ENCODE measurements at regions not wholly inside any gene's neighbourhood (a gene's known extent, or its start where the extent isn't known, plus 50 kb on each side); places are given as distances from the start of the nearest gene placed in this dataset.
"Not testable (repeated sequence)": the region's sequence is repeated elsewhere in the genome, so short reads cannot be mapped to it uniquely, and the experiment has no call there.

GRCh38 chr15:39498629-39499028 is 82.2 kb upstream of the THBS1 start:
- DNase-seq = no peak

- no peak for DNase-seq
Observed at GRCh38 chr15:39499042-39499441, 81.8 kb upstream of the THBS1 start.

- DNase-seq = no peak
Observed at GRCh38 chr15:39499681-39500080, 81.2 kb upstream of the THBS1 start.

DNA sequence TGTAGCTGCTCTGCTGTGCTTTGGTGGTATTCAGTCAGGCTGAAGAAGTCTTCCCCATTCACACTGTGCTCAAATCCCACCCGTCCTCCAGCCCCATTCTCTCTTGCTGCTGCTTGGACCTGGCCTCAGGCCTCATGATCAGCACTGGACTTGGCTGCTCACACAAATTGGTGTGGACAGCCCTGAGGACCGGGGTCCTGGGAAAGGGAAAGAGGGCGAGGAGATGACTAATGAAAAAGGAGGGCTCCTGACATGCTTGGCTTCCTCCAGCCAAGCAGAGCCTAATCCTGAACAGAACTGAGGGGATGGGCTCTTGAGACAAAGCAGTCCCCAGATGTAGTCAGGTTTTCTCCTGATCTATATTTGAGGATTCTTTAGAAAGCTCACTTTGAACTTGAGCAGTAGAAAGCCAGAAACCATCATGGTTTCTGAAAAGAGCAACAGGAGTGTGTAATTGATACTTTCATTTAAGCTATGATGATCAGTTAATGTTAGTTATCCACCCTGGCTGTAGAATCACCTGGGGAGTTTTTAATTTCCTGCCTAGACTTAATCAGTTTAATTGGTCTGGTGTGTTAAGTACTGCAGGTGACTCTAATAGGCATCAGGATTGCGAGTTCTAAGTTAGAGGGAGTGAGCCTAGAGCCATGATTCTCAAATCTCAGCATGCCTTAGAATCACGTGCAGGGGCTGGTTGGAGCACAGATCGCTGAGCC is 79.4 kb upstream of the THBS1 start:
- no peak for DNase-seq

DNA sequence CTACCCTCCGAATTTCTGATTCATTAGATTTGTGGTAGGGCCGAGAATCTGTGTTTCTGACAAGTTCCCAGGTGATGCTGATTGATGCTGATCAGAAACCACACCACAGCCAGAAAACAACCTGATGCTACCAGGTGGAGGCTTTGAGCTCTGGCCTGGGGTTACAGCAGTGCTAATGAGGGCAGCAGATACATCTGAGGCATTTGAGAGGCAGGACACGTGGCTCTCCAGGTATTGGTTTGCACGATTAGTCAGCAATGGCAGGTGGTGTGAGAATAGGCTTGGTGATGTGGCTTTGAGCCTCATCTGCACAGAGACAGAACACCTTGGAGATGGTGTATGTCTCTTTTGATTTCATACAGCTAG is 78.8 kb upstream of the THBS1 start:
- no peak for DNase-seq

DNA sequence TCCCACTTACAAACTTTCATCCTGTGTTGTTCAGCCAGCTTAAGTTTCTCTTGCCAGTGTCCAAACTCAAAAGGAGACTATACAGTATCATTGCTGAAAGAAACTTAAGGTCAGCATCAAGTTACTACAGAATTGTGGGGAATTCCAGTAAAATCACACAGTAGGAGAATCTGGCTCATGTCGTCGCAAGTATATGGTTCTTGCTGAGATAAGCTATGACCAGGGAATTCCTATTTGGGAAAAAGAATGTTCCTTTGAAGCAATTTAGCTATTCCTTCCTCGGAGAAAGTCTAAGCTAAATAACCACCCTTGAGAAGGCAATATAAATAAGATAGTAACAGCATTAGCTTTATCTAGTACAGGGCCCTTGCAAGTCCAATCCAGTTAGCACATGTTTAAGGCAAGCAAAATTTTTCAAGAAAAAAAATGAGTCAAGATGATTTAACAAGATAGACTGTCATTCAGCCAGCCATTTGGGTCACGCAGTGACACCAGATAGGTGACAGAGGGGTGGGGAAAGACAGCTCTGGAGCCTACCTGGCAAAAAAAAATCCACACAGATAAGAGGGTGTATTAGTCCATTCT is 78.2 kb upstream of the THBS1 start:
- no peak for DNase-seq

DNA sequence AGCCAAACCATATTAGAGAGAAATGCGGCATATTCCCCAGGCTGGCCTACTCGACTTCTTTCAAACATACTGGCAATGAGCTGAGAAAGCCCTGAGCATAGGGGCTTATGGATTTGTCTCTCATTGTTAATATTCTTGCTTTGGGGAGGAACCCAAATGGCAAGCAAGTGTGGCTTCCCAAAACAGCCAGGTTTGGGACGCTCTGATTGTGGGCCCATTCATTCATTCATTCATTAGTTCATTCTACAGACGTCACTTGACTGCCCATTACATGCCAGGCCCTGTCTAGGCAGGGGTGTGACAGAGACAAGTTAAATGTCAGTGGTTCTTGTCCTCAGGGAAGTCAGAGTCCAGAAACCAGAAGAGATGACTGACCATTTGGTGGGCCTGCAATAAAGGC is 77.4 kb upstream of the THBS1 start:
- no peak for DNase-seq

- no peak for DNase-seq
Observed at GRCh38 chr15:39504808-39505207, 76.1 kb upstream of the THBS1 start.

GRCh38 chr15:39506146-39506545 is 74.7 kb upstream of the THBS1 start:
- DNase-seq = no peak

GRCh38 chr15:39508536-39508935 is 72.3 kb upstream of the THBS1 start:
- DNase-seq = no peak

DNA sequence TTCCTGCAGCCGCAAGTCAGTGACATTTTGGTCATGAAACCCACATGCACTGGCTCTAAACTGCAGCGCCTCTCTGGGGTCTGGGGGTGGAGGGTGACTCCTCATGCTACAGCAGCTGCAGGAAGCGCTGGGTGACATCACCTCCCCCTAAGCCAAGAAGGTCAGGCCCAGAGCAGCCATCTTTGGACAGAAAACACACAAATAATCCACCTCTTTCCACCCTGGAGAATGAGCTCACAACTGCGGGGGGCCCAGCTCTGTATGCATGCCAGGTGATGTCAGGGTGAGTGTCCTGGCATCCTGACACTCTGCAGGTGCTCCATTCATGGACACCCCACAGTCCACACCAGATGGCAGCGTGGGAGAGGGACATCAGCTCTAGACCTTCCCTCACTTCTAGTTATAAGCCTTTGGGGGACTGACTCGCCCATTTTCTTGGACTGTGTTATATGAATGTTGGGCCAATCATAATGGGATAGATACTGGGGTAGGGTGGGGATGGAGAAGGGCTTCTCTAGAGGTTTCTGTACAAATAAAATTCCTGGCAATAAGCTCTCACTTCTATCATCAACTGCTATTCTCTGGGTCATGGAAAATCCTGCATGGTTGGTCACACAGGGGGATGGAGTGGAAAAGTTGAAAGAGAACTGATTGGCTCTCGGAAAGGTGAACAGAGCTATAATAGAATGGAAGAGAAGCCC is 70.7 kb upstream of the THBS1 start:
- DNase-seq = no peak

DNA sequence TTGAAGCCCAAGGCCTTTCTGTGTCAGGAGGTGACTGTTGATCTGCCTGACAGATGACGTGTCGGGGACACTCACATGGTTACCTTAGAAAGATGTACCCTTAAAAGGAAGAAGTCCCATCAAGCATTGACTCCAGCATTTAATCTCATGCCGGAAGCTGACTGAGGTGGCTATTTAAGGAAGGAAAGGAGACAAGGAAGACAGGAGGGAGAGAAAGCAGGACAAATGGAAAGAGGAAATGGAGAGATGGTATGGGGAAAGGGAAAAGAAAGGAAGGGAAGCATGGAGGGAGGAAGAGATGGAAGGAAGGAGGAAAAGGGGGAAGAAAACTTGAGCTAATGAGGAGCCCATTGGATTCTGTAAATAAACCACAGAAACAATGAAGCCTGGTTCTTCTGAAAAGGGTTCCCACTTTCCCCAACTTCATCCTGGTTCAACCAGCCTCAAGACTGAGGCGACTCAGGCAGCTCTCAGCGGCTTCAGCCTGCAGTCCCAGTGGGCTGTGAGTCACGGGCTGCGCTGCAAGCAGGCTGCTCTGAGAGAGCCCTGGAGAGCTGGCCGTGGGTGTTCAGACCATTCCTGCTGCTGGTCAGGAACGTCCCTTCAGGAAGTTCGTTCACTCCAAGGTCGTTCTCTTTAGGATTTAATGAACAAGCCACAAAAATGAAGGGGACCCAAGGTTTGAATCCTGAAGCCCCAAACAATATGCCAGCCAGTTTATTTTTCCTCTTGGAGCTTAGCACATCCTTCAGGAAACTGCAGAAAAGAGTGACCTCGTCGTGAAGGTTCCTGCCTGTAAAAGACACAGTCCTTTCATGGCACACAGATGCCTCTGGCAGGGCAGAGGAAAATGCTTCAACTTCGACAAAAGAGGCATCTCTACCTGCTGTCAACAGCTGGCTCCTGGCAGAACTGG is 69.6 kb upstream of the THBS1 start:
- DNase-seq = no peak

DNA sequence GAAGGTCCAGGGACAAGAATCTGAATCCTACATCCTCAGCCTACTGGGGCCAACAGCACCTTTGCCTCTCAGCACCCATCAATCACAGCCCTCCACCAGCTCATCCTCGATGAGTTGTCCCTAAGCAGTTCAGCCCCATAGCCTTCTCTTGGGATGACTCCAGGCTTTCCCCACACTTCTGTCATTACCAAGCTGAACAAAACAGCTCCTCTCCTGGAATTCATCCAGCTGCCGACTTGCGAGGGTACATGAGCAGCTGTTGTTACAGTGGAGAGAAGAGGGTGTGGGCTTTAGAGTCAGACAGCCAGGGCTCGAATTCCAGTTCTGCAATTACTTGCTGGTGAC is 69.0 kb upstream of the THBS1 start:
- no peak for DNase-seq

GRCh38 chr15:39512643-39513042 is 68.2 kb upstream of the THBS1 start:
- DNase-seq = no peak

DNA sequence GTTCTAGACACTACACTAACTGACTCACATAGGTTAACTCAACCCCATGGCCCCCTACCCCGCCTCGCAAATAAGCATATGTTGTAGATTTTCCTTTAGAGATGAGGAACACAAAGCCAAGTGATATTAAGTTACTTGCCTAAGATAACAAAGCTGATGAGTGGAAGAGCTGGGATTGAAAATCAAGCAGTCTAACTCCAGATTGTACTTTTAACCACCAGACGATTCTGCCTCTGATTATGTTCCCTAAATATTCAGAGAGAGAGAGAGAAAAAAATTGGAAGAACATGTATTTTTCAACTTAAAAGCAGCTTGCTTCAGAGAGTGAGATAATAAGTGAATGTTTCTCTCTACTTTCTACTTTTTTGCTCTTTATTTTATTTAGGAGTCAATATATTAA is 66.9 kb upstream of the THBS1 start:
- DNase-seq = no peak

DNA sequence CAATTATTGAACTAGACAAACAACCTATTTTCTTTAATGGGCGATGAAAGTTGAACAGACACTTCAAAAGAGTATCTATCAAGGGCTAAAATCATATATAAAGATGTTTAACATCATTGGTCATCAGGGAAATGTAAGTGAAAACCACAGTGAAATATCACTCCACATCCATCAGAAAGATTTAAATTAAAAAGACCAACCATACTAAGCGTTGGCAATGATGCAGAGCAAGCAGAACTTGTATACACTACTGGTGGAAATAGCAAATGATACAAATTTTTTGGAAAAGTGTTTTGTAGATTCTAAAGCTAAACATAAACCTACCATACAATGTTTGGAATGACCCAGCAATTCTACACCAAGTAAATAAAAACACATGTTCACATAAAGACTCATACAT is 65.9 kb upstream of the THBS1 start:
- DNase-seq = no peak

DNA sequence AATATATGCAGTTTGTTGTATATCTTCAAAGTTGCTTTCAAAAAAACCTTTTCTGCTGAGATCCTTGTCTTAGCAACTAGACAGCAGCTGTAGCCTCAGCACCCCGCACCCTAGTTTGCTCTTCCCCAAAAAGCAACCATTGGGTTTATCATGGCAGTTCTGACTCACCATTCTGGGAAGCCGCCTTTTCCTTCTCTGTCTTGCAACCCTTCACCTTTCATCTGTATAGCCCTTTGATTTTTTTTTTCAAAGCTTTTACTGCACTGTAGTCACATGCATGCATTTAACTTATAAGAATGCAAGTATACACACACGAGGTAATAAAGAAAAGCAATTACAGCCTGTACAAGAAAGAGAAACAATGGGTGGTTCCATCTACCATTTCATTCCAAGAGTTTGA is 65.1 kb upstream of the THBS1 start:
- DNase-seq = no peak

- no peak for DNase-seq
Observed at GRCh38 chr15:39517122-39517855, 63.6 kb upstream of the THBS1 start.

GRCh38 chr15:39523968-39524367 is 56.9 kb upstream of the THBS1 start:
- DNase-seq = not testable (repeated sequence)

- no peak for DNase-seq
Observed at GRCh38 chr15:39529457-39529856, 51.4 kb upstream of the THBS1 start.

DNA sequence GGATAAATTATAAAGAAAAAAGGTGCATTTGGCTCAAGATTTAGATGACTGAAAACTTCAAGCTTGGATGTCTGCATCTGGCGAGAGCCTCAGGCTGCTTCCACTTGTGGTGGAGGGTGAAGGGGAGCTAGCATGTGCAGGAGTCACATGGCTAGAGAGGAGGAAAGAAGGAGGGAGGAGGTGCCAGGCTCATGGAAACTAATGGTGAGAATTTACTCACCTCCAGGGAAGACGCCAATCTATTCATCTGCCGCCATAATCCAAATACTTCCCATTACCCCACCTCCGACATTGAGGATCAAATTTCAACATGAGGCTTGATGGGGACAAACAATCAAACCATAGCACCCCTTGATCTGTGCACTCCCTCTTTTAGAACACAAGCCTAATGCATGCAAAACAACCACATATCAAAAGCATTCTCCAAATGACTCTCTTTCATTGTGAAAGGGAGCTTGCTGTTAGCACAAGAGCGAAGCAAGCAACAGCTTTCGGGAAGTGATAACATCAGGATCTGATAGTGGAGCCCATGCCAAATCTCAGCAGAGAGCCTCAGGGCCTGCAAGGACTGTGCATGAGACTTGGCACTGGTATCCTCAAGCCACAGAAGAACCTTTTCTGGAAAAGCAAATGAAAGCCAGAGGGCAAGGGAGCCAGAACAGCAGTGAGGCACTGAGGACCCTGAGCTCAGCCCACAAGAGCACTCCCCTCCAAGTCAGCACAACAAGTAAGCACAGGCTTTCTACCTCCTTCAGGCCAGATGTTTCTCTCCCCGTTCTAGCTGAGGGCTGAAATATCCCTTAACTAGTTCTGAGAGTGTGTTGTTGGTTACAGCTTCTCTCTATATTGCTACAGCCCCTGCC is 50.2 kb upstream of the THBS1 start:
- no peak for DNase-seq
